Chondrocyte (in vitro differentiated cells): ENCODE measurements at regions not wholly inside any gene's neighbourhood (a gene's known extent, or its start where the extent isn't known, plus 50 kb on each side); places are given as distances from the start of the nearest gene placed in this dataset.

Experiments
- DNase-seq: peaks from one replicate; pipeline ENCODE4 v3.0.0; 2021; ENCODE audit warnings: mixed read lengths, low spot score
- H3K27ac Mint-ChIP-seq: one replicate; pipeline ENCODE4 v1.8.0; 2021; ENCODE audit warnings: mild to moderate bottlenecking, moderate library complexity, mixed read lengths; ENCODE audit not compliant: unreplicated experiment
- H3K27me3 Mint-ChIP-seq: 2 replicates; pipeline ENCODE4 v1.8.0; 2021; ENCODE audit warnings: low read depth, mixed read lengths
- H3K36me3 Mint-ChIP-seq: 2 replicates; pipeline ENCODE4 v1.8.0; 2021; ENCODE audit warnings: low read depth, mixed read lengths
- H3K4me1 Mint-ChIP-seq: 2 replicates; pipeline ENCODE4 v1.8.0; 2021; ENCODE audit warnings: low read depth, mild to moderate bottlenecking, mixed read lengths
- H3K4me3 Mint-ChIP-seq: one replicate; pipeline ENCODE4 v1.8.0; 2021; ENCODE audit warnings: mild to moderate bottlenecking, moderate library complexity, mixed read lengths; ENCODE audit not compliant: unreplicated experiment
- H3K9me3 Mint-ChIP-seq: 2 replicates; pipeline ENCODE4 v1.8.0; 2021; ENCODE audit warnings: low read depth, mixed read lengths
- CTCF ChIP-seq: fragments of 200-600 bp; sonication (generic); IDR thresholded peaks from 2 replicates; pipeline ENCODE4 v1.5.0; 2021; ENCODE audit warnings: antibody characterized with exemption, mild to moderate bottlenecking, moderate library complexity

- H3K36me3 Mint-ChIP-seq: no peaks in the 10 kb centered on the region
Observed at GRCh38 chr5:128766406-128766805, 198.9 kb upstream of the SLC27A6 start.

GRCh38 chr5:128770907-128771306 is 194.4 kb upstream of the SLC27A6 start:
- Mint-ChIP-seq H3K4me1 (peaks cover 21% of the 10 kb centered on the region), H3K27ac (no peak overlapping the region), H3K9me3 (no peaks in the 10 kb centered on the region), H3K4me3 (no peak overlapping the region), H3K27me3 (no peaks in the 10 kb centered on the region), H3K36me3 (no peaks in the 10 kb centered on the region)
- no peak for DNase-seq
- TF ChIP-seq CTCF: no peak

More at GRCh38 chr5:128766406-128766805, 198.9 kb upstream of the SLC27A6 start:
- no peak for TF ChIP-seq CTCF
- Mint-ChIP-seq H3K27ac (no peak overlapping the region), H3K4me1 (no peaks in the 10 kb centered on the region), H3K27me3 (no peaks in the 10 kb centered on the region), H3K9me3 (no peaks in the 10 kb centered on the region), H3K4me3 (no peak overlapping the region)
- no peak for DNase-seq

GRCh38 chr5:128772356-128772755 is 192.9 kb upstream of the SLC27A6 start:
- no peak for TF ChIP-seq CTCF
- H3K27ac Mint-ChIP-seq: no peak overlapping the region

GRCh38 chr5:128773378-128773777 is 191.9 kb upstream of the SLC27A6 start:
- DNase-seq: no peak
- no peak for TF ChIP-seq CTCF
- Mint-ChIP-seq H3K27me3 (no peaks in the 10 kb centered on the region), H3K4me1 (peaks cover 32% of the 10 kb centered on the region), H3K27ac (no peak overlapping the region), H3K9me3 (no peaks in the 10 kb centered on the region), H3K4me3 (no peak overlapping the region), H3K36me3 (no peaks in the 10 kb centered on the region)

More at GRCh38 chr5:128772356-128772755, 192.9 kb upstream of the SLC27A6 start:
- peaks cover 22% of the 10 kb centered on the region for H3K4me1 Mint-ChIP-seq
- H3K9me3 Mint-ChIP-seq: no peaks in the 10 kb centered on the region
- H3K4me3 Mint-ChIP-seq: no peak overlapping the region
- H3K36me3 Mint-ChIP-seq: no peaks in the 10 kb centered on the region
- DNase-seq: no peak
- no peaks in the 10 kb centered on the region for H3K27me3 Mint-ChIP-seq

GRCh38 chr5:128774605-128775004 is 190.7 kb upstream of the SLC27A6 start:
- no peak for DNase-seq
- peaks cover 37% of the 10 kb centered on the region for H3K4me1 Mint-ChIP-seq
- H3K9me3 Mint-ChIP-seq: no peaks in the 10 kb centered on the region
- H3K36me3 Mint-ChIP-seq: no peaks in the 10 kb centered on the region
- H3K4me3 Mint-ChIP-seq: no peak overlapping the region
- TF ChIP-seq CTCF: no peak
- no peak overlapping the region for H3K27ac Mint-ChIP-seq
- no peaks in the 10 kb centered on the region for H3K27me3 Mint-ChIP-seq
